ENCODE measurements at regions not wholly inside any gene's neighbourhood (a gene's known extent, or its start where the extent isn't known, plus 50 kb on each side); places are given as distances from the start of the nearest gene placed in this dataset.

DNA sequence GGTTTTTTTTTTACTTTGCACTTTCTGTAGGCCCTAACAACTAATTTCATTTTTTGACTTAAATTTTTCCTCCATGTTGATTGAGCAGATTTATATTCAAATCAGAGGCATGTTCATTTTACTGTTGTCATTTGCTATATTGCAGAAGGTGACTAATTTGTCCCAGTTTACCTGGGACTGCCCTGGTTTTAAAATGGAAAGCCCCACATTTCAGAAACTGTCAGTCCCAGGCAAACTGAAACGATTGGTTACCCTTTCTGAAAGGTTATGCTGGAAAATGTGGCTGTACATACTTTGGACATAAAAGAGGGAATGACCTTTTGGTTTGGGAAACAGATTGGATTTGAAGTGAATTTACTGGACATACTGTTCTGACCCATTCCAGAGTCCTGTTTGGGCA is 160.0 kb downstream of the SPCS3 start (continued):
- TF ChIP-seq, protein P1, sequence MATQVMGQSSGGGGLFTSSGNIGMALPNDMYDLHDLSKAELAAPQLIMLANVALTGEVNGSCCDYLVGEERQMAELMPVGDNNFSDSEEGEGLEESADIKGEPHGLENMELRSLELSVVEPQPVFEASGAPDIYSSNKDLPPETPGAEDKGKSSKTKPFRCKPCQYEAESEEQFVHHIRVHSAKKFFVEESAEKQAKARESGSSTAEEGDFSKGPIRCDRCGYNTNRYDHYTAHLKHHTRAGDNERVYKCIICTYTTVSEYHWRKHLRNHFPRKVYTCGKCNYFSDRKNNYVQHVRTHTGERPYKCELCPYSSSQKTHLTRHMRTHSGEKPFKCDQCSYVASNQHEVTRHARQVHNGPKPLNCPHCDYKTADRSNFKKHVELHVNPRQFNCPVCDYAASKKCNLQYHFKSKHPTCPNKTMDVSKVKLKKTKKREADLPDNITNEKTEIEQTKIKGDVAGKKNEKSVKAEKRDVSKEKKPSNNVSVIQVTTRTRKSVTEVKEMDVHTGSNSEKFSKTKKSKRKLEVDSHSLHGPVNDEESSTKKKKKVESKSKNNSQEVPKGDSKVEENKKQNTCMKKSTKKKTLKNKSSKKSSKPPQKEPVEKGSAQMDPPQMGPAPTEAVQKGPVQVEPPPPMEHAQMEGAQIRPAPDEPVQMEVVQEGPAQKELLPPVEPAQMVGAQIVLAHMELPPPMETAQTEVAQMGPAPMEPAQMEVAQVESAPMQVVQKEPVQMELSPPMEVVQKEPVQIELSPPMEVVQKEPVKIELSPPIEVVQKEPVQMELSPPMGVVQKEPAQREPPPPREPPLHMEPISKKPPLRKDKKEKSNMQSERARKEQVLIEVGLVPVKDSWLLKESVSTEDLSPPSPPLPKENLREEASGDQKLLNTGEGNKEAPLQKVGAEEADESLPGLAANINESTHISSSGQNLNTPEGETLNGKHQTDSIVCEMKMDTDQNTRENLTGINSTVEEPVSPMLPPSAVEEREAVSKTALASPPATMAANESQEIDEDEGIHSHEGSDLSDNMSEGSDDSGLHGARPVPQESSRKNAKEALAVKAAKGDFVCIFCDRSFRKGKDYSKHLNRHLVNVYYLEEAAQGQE (IDR thresholded peaks at IDR 0.05; ENCODE audit: low read depth) = no peak
- no peak for TF ChIP-seq FOSL1 (IDR thresholded peaks at IDR 0.05; ENCODE audit: low read depth)
- TF ChIP-seq, protein P2, sequence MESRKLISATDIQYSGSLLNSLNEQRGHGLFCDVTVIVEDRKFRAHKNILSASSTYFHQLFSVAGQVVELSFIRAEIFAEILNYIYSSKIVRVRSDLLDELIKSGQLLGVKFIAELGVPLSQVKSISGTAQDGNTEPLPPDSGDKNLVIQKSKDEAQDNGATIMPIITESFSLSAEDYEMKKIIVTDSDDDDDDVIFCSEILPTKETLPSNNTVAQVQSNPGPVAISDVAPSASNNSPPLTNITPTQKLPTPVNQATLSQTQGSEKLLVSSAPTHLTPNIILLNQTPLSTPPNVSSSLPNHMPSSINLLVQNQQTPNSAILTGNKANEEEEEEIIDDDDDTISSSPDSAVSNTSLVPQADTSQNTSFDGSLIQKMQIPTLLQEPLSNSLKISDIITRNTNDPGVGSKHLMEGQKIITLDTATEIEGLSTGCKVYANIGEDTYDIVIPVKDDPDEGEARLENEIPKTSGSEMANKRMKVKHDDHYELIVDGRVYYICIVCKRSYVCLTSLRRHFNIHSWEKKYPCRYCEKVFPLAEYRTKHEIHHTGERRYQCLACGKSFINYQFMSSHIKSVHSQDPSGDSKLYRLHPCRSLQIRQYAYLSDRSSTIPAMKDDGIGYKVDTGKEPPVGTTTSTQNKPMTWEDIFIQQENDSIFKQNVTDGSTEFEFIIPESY (IDR thresholded peaks at IDR 0.05; ENCODE audit: extremely low read depth, insufficient replicate concordance, low read length) = no peak
- TF ChIP-seq EGR1 (IDR thresholded peaks at IDR 0.05; ENCODE audit: low read depth) = no peak
- no peak for TF ChIP-seq POLR2A (IDR thresholded peaks at IDR 0.05; ENCODE audit: borderline replicate concordance, extremely low read depth, insufficient read depth, insufficient read length)

DNA sequence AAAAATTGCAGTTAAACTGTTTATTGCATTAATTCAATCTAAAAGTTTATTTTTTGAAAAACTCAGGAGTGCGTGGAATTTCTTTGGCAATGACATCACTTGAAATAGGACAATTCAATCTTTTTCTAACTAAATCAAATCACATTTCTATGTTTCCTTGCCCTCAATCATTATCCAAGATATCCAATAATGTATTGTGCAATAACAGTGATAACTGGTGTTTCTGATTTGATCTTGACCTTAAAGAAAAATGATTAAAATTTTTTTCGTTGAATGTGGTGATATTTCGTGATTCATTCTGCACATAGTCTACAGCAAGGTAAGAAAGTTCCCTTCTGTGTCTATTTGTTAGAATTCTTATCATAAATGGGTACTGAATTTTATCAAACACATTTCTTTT is 163.2 kb downstream of the SPCS3 start:
- CTCF ChIA-PET = no interaction called here
- H3K9me3 ChIP-seq (ENCODE audit: control insufficient read depth in 1 of 2, insufficient read depth in 1 of 2, low read depth in 1 of 2, low read length in 2 of 2) = no peaks in the 10 kb centered on the region
- no peak for TF ChIP-seq RAD21 (IDR thresholded peaks at IDR 0.05; ENCODE audit: low read depth)
- no peak for TF ChIP-seq SP1 (IDR thresholded peaks at IDR 0.05; ENCODE audit: low read depth)
- no peak for TF ChIP-seq ZFX (IDR thresholded peaks at IDR 0.05)
- TF ChIP-seq, protein P3, sequence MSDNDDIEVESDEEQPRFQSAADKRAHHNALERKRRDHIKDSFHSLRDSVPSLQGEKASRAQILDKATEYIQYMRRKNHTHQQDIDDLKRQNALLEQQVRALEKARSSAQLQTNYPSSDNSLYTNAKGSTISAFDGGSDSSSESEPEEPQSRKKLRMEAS (IDR thresholded peaks at IDR 0.05) = no peak
- TF ChIP-seq, protein P4, sequence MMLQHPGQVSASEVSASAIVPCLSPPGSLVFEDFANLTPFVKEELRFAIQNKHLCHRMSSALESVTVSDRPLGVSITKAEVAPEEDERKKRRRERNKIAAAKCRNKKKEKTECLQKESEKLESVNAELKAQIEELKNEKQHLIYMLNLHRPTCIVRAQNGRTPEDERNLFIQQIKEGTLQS (IDR thresholded peaks at IDR 0.05) = no peak
- no peak for TF ChIP-seq FOSL1 (IDR thresholded peaks at IDR 0.05; ENCODE audit: low read depth)
- TF ChIP-seq SRF (IDR thresholded peaks at IDR 0.05; ENCODE audit: low read depth) = no peak
- TF ChIP-seq, protein P2 (IDR thresholded peaks at IDR 0.05; ENCODE audit: extremely low read depth, insufficient replicate concordance, low read length) = no peak
- no peak for TF ChIP-seq POLR2A (IDR thresholded peaks at IDR 0.05; ENCODE audit: borderline replicate concordance, extremely low read depth, insufficient read depth, insufficient read length)
- no peak for TF ChIP-seq TCF7L2 (IDR thresholded peaks at IDR 0.05; ENCODE audit: borderline replicate concordance, extremely low read depth, insufficient read depth, insufficient read length)
- no peak overlapping the region for H3K9ac ChIP-seq (ENCODE audit: low read length)
- H3K27ac ChIP-seq (ENCODE audit: low read depth, low read length) = no peak overlapping the region
- no peaks in the 10 kb centered on the region for H3K36me3 ChIP-seq (ENCODE audit: control insufficient read depth in 1 of 2, insufficient read depth in 2 of 2, low read length in 2 of 2)
- RAD21 ChIA-PET (ENCODE audit: low non-redundant PET in 1 of 2, low total read pairs in 2 of 2, uncharacterized antibody in 2 of 2, unreplicated experiment in 2 of 2) = no interaction called here
- no peaks in the 10 kb centered on the region for H3K27me3 ChIP-seq (ENCODE audit: insufficient read depth, low read length)
- H3K4me3 ChIP-seq (replicated peaks in 1 of 2; ENCODE audit: low read depth in 1 of 2, low read length in 2 of 2) = no peak overlapping the region
- H2AFZ ChIP-seq (ENCODE audit: low read depth, low read length, poor library complexity, severe bottlenecking) = no peak overlapping the region
- no peaks in the 10 kb centered on the region for H4K20me1 ChIP-seq (ENCODE audit: insufficient read depth)
- intact Hi-C loops (cut with micrococcal nuclease) = no loop called here
- ATAC-seq (no peak), DNase-seq (ENCODE audit: low read depth, low spot score) (no peak)
- H3K4me2 ChIP-seq (ENCODE audit: low read length) = no peak overlapping the region
- no peaks in the 10 kb centered on the region for H3K9me2 ChIP-seq (ENCODE audit: insufficient read depth)
- no TSS peak for BruUV-seq (replicated peaks)
- no peaks in the 10 kb centered on the region for H3K79me2 ChIP-seq (ENCODE audit: insufficient read depth, low read length)
- H3K4me1 ChIP-seq (ENCODE audit: control insufficient read depth in 1 of 2, insufficient read depth in 2 of 2, low read length in 2 of 2) = no peaks in the 10 kb centered on the region
- POLR2A ChIA-PET = no interaction called here
